AML-193 (cell line): ENCODE measurements at regions not wholly inside any gene's neighbourhood (a gene's known extent, or its start where the extent isn't known, plus 50 kb on each side); places are given as distances from the start of the nearest gene placed in this dataset.

Source experiments
- DNase-seq, 2 experiments: peaks; one replicate each; lab custom pipeline; 2025; lab: John Stamatoyannopoulos, UW

DNA sequence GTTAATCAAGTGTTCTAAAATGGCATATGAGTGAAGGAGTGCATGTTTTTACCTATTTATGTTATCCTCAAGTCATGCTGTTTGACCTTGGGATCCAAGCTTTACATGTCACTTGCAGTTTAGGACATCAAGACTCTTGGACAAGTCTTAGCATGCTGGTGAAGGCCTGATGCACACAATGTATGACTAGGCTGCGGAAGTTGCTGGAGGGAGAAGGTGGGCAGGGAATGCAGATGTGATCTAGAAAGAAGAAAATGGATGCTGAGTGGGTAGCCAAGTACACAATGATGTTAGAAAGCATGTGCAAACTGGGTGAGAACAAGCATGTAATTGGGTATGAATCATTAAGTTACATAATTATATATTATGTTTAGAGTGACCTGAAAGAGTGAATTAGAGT, 301.8 kb downstream of the BRINP2 start:
- no peak for DNase-seq

GRCh38 chr1:177471244-177471643, 300.5 kb downstream of the BRINP2 start:
- DNase-seq = no peak

- DNase-seq = no peak
Observed at GRCh38 chr1:177469519-177469918, 298.8 kb downstream of the BRINP2 start.

DNA sequence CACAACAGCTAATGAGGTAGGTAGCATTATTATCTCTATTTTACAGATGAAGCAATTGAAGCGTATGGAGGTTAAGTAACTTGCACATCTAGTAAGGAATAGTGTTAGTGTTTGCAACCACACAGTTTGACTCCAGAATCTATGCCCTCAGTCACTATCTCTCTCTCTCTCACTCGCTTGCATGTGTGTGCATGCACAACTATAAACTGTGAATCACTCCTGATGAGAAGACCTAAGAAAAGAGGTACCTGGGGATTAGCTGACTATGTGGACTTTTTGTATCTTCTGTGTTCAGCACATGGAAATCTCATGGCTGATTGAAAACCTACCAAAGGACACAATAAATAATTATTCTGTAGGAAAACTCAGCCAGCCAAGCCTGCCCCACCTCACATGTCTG, 295.5 kb downstream of the BRINP2 start:
- DNase-seq = no peak

GRCh38 chr1:177464686-177465085, 293.9 kb downstream of the BRINP2 start:
- DNase-seq = no peak

DNA sequence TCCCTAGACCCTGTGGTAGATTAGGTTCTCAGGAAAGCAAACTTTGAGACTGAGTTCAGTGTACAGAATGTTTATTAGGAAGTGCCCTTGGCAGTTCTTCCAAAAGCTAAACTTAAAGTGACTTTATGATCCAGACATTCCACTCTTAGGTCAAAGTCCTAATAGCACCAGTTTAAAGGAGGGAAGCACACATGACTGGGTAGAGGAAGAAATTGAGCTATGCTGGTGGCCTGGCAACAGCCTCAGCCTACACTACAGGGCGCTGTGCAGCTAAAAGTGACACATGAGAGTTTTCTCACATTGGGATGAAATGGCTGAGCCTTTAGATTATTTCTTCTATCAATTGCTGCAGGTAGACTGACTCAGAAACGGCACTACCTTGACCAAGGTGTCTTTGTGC, 280.4 kb downstream of the BRINP2 start:
- no peak for DNase-seq

- DNase-seq = no peak
Observed at GRCh38 chr1:177448652-177449357, 278.0 kb downstream of the BRINP2 start.

GRCh38 chr1:177448036-177448615, 277.4 kb downstream of the BRINP2 start:
- DNase-seq = no peak

- no peak for DNase-seq
Observed at GRCh38 chr1:177444997-177445746, 274.4 kb downstream of the BRINP2 start.

- DNase-seq = no peak
Observed at GRCh38 chr1:177443003-177443402, 272.2 kb downstream of the BRINP2 start.

DNA sequence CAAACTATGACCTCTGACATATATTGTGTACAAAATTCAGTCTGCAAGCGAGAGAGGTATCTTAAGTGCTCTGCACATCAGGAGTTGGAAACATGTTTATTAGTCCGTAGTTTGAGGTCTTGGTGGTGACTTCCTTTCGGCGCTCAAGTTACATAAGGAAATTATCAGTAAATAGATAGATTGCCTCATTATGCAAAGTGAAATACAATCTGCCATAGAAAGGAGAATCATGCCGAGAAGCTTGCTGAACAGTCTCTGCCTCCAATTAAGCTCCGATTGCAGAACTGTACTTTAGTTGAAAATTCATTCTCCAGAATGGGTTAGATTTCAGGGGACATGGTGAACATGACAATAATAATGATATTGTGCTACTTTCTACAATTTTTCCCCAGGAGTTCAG, 271.8 kb downstream of the BRINP2 start:
- DNase-seq = no peak

DNA sequence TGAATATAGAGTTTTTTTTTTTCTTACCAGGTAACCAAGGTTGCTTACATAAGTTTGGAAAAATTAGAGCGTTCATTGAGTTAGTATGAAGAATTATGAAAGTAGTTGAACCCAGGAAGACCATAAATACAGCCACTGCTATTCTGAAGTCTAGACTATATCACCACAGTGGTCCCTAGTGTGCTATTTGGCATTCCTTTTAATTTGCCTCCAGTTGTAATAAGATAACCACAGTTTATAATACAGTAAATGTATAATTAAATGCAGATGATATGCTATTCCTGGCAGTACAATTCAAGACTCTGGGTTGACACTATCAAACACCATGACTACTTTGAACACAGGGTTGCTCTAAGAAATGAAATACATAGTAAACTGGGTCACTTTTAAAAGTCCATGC, 270.5 kb downstream of the BRINP2 start:
- no peak for DNase-seq

DNA sequence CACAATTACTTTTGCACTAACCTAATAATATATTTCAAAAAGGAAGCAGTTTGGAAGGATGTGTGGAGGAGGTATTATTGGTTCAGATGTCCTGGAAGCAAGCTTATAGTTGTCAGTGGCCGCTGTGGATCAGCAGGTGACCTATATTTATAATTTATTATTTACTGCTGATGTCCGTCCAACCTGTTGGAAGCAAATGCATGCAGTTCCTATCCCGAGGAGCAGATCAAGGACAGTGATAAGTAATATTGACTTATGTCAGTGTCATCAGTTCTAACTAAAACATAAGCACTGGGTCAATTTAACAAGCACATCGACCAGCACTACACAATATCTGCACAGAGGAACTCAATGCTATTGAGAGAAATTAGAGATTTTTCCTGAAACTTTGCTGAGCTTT, 270.1 kb downstream of the BRINP2 start:
- no peak for DNase-seq

DNA sequence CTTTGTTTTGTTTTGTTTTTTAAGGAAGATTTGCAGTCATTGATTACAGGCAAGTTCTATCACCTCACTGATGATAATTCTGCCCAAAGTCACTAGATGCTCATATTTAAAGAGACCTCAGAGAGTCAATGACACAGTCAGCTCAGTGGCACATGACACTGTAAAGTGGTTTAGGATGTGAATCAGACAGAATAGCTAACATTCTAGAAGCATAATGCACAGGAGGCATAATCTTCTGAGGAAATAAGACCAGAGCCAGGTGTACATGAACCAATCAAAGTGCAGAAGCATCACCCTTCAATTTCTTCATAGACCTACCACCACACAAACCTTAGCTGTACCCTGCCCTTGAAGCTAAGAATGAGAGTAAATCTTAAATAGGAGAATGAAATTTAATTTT, 268.5 kb downstream of the BRINP2 start:
- no peak for DNase-seq

GRCh38 chr1:177435364-177435763, 264.6 kb downstream of the BRINP2 start:
- no peak for DNase-seq

- peak; percentile 0 to 8 for DNase-seq
Observed at GRCh38 chr1:177432897-177433296, 262.1 kb downstream of the BRINP2 start.

DNA sequence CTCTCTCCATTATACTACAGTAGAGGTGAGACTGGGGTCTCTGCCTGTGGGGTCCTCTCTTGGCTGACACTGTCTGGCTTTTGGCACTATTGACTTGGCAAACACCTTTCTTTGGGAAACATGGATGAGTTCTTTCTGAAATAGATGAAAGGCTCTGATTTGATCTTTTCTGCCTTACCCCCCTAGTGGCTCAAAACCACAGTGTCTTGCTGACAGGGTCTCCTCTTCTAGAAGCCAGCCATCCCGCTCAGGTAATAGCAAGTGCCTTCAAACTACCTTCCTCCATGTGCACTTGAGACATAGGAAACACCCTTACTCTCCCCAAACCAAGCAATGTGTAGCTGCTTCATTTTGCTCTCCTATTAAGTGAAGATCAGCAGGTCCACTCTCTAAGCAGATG, 260.4 kb downstream of the BRINP2 start:
- DNase-seq = no peak

GRCh38 chr1:177429234-177429633, 258.5 kb downstream of the BRINP2 start:
- no peak for DNase-seq

DNA sequence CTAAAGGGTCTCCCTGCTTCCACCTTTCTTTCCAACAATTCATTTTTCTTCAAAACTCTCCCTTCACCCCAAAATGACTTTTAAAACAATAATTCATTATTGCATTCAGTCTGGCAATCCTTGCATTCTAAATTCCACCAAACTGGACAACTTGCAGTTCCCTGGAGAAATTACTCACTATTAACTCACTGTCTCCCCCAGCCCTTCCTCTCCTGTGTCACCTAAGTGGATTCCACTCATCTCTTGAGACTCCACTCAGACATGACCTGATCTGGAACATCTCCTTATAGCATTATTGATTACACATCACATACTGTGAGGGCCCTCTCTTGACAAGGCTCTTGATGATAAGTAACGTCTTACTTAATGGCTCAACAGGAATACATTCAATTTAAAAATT, 257.1 kb downstream of the BRINP2 start:
- DNase-seq = no peak

- no peak for DNase-seq
Observed at GRCh38 chr1:177426497-177426896, 255.7 kb downstream of the BRINP2 start.

- DNase-seq = no peak
Observed at GRCh38 chr1:177425199-177425598, 254.4 kb downstream of the BRINP2 start.

DNA sequence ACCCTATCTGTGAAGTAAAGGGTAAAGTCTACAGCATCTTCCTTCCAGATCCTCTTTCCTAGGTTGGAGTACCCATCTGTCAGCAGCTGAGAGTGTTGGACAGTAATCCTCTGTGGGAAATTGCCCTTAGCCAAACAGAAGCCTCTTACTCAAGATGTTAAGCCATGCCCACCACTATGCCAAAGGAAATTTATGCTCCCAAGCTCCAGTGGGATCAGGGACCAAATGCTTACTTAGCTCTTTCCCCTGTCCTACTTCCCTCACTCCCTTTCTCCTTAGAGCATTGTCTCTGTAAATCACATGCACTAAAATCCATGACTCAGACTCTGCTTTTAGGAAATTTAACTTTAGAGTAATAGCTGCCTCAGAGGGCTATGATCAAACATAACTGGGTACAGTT, 254.0 kb downstream of the BRINP2 start:
- DNase-seq = no peak

GRCh38 chr1:177423090-177423489, 252.3 kb downstream of the BRINP2 start:
- DNase-seq = no peak
